IPS DF 19.7 (cell line): ENCODE measurements at regions not wholly inside any gene's neighbourhood (a gene's known extent, or its start where the extent isn't known, plus 50 kb on each side); places are given as distances from the start of the nearest gene placed in this dataset.

Experiments used
- DNase-seq: peaks from one replicate; pipeline ENCODE4 v3.0.0-alpha.2; 2013; ENCODE audit warnings: low read depth, low spot score

GRCh38 chr1:244219802-244220201 lies 168.7 kb downstream of the ZBTB18 start:
- DNase-seq, result no peak

GRCh38 chr1:244220410-244220809 lies 169.3 kb downstream of the ZBTB18 start:
- no peak for DNase-seq

GRCh38 chr1:244221991-244222390 lies 170.9 kb downstream of the ZBTB18 start:
- no peak for DNase-seq

- DNase-seq, result no peak
Measured at GRCh38 chr1:244224487-244225430, 173.7 kb downstream of the ZBTB18 start.

GRCh38 chr1:244226435-244226834 lies 175.4 kb downstream of the ZBTB18 start:
- DNase-seq, result no peak

GRCh38 chr1:244230470-244230869 lies 179.4 kb downstream of the ZBTB18 start:
- DNase-seq, result no peak

GRCh38 chr1:244231193-244231571 lies 180.1 kb downstream of the ZBTB18 start:
- DNase-seq, result no peak

GRCh38 chr1:244231572-244232315 lies 180.7 kb downstream of the ZBTB18 start:
- DNase-seq, result no peak

- no peak for DNase-seq
Measured at GRCh38 chr1:244234009-244234643, 183.0 kb downstream of the ZBTB18 start.

GRCh38 chr1:244235157-244235556 lies 184.1 kb downstream of the ZBTB18 start:
- DNase-seq, result no peak

- DNase-seq, result no peak
Measured at GRCh38 chr1:244236101-244236500, 185.0 kb downstream of the ZBTB18 start.

GRCh38 chr1:244236721-244237120 lies 185.6 kb downstream of the ZBTB18 start:
- DNase-seq, result no peak

- no peak for DNase-seq
Measured at GRCh38 chr1:244237445-244237844, 186.4 kb downstream of the ZBTB18 start.

- DNase-seq, result no peak
Measured at GRCh38 chr1:244239261-244239770, 188.2 kb downstream of the ZBTB18 start.

GRCh38 chr1:244241438-244241837 lies 190.4 kb downstream of the ZBTB18 start:
- no peak for DNase-seq

GRCh38 chr1:244242446-244242845 lies 191.4 kb downstream of the ZBTB18 start:
- DNase-seq, result no peak

GRCh38 chr1:244246334-244246733 lies 195.3 kb downstream of the ZBTB18 start:
- DNase-seq, result no peak

GRCh38 chr1:244248426-244248825 lies 197.3 kb downstream of the ZBTB18 start:
- DNase-seq, result no peak

GRCh38 chr1:244252211-244252610 lies 199.5 kb downstream of the ADSS2 start:
- no peak for DNase-seq

- no peak for DNase-seq
Measured at GRCh38 chr1:244254467-244254866, 197.2 kb downstream of the ADSS2 start.

GRCh38 chr1:244255426-244255965 lies 196.2 kb downstream of the ADSS2 start:
- DNase-seq, result no peak
